IMR-90 (cell line): ENCODE measurements at regions not wholly inside any gene's neighbourhood (a gene's known extent, or its start where the extent isn't known, plus 50 kb on each side); places are given as distances from the start of the nearest gene placed in this dataset.

Experiments used
- ATAC-seq: fragments of 200-7000 bp; cut with Tn5 transposase; 2 replicates; pipeline ENCODE4 v1.9.1; 2020; ENCODE audit warnings: low read depth, mild to moderate bottlenecking, moderate library complexity
- BruUV-seq: library from RNA; stranded (reverse); fragments of 400-500 nt; replicated peaks from 2 replicates; lab custom pipeline; 2021; lab: Mats Ljungman, UMichigan
- CTCF ChIA-PET: fragments of 300-600 bp; formaldehyde crosslinking; extraction: SDS; loops from one replicate; lab custom pipeline; 2021; ENCODE audit warnings: antibody characterized with exemption; lab: Yijun Ruan, JAX
- POLR2A ChIA-PET: fragments of 300-600 bp; sonication (Branson Sonifier 250); formaldehyde crosslinking; loops from one replicate; lab custom pipeline; 2022; ENCODE audit warnings: antibody characterized with exemption; ENCODE audit not compliant: unreplicated experiment; lab: Charles Lee
- DNase-seq: peaks from one replicate; pipeline ENCODE4 v3.0.0; 2013
- H2AFZ ChIP-seq: replicated peaks from 2 replicates; pipeline ENCODE3; 2013; ENCODE audit warnings: low read length, mild to moderate bottlenecking; ENCODE audit not compliant: poor library complexity
- H2AK5ac ChIP-seq: 2 replicates; pipeline ENCODE4 v1.6.1; 2013; ENCODE audit warnings: low read depth, low read length, inconsistent platforms
- H2AK9ac ChIP-seq: replicated peaks from 2 replicates; pipeline ENCODE3; 2013; ENCODE audit warnings: mild to moderate bottlenecking, low read depth, low read length, moderate library complexity; ENCODE audit not compliant: poor library complexity
- H2BK120ac ChIP-seq: 2 replicates; pipeline ENCODE4 v1.6.1; 2013; ENCODE audit warnings: low read depth, low read length, inconsistent platforms
- H2BK15ac ChIP-seq: 3 replicates; pipeline ENCODE4 v1.6.1; 2013; ENCODE audit warnings: low read depth, low read length, inconsistent platforms
- H2BK20ac ChIP-seq: 2 replicates; pipeline ENCODE4 v1.6.1; 2013; ENCODE audit warnings: low read depth, mild to moderate bottlenecking, inconsistent platforms, low read length, moderate library complexity
- H2BK5ac ChIP-seq: 2 replicates; pipeline ENCODE4 v1.6.1; 2013; ENCODE audit warnings: mild to moderate bottlenecking, low read depth, low read length, inconsistent platforms; ENCODE audit not compliant: poor library complexity, severe bottlenecking
- H3K14ac ChIP-seq: replicated peaks from 2 replicates; pipeline ENCODE4 v1.6.1; 2013; ENCODE audit warnings: low read depth, low read length, inconsistent platforms
- H3K18ac ChIP-seq: 2 replicates; pipeline ENCODE4 v1.6.1; 2013; ENCODE audit warnings: low read depth, low read length, control low read depth
- H3K23ac ChIP-seq: 2 replicates; pipeline ENCODE4 v1.6.1; 2013; ENCODE audit warnings: low read depth, low read length, inconsistent platforms
- H3K27ac ChIP-seq: 2 replicates; pipeline ENCODE4 v1.5.1; 2013; ENCODE audit warnings: mild to moderate bottlenecking, control low read depth, low read length; ENCODE audit not compliant: insufficient read depth
- H3K27me3 ChIP-seq: 2 replicates; pipeline ENCODE4 v1.6.1; 2013; ENCODE audit warnings: low read length; ENCODE audit not compliant: control insufficient read depth, insufficient read depth
- H3K36me3 ChIP-seq: 2 replicates; pipeline ENCODE4 v1.6.1; 2013; ENCODE audit warnings: low read length, mixed read lengths; ENCODE audit not compliant: control insufficient read depth, insufficient read depth
- H3K4ac ChIP-seq: 2 replicates; pipeline ENCODE4 v1.6.1; 2013; ENCODE audit warnings: low read depth, low read length, inconsistent platforms
- H3K4me1 ChIP-seq: 2 replicates; pipeline ENCODE4 v1.6.1; 2013; ENCODE audit warnings: low read length, mixed read lengths; ENCODE audit not compliant: control insufficient read depth, insufficient read depth
- H3K4me2 ChIP-seq: 2 replicates; pipeline ENCODE4 v1.6.1; 2013; ENCODE audit warnings: low read depth, mild to moderate bottlenecking, control low read depth, low read length, moderate library complexity
- H3K4me3 ChIP-seq: 2 replicates; pipeline ENCODE4 v1.5.1; 2013; ENCODE audit warnings: low read depth, mild to moderate bottlenecking, control low read depth, low read length, moderate library complexity; ENCODE audit not compliant: insufficient read depth
- H3K56ac ChIP-seq: 2 replicates; pipeline ENCODE4 v1.6.1; 2013; ENCODE audit warnings: low read length, inconsistent platforms; ENCODE audit not compliant: insufficient read depth; ENCODE audit errors: extremely low read depth
- H3K79me1 ChIP-seq, 2 experiments: 2 replicates each; pipeline ENCODE4 v1.6.1; 2013; ENCODE audit warnings: low read length in 2 of 2, inconsistent platforms in 1 of 2, low read depth in 1 of 2
- H3K9ac ChIP-seq: 2 replicates; pipeline ENCODE4 v1.6.1; 2013; ENCODE audit warnings: low read depth, low read length, control low read depth
- H3K9me1 ChIP-seq: 2 replicates; pipeline ENCODE4 v1.6.1; 2013; ENCODE audit warnings: low read length, inconsistent platforms; ENCODE audit not compliant: insufficient read depth
- H3K9me3 ChIP-seq: 2 replicates; pipeline ENCODE4 v1.6.1; 2013; ENCODE audit warnings: low read length; ENCODE audit not compliant: control insufficient read depth, insufficient read depth
- H4K20me1 ChIP-seq: 2 replicates; pipeline ENCODE4 v1.6.1; 2013; ENCODE audit warnings: low read length, inconsistent platforms; ENCODE audit not compliant: insufficient read depth
- H4K5ac ChIP-seq: 2 replicates; pipeline ENCODE4 v1.6.1; 2013; ENCODE audit warnings: mild to moderate bottlenecking, low read depth, low read length, control low read depth
- H4K8ac ChIP-seq, 2 experiments: 2 replicates each; pipeline ENCODE4 v1.6.1; 2013; ENCODE audit warnings: low read depth in 2 of 2, low read length in 2 of 2, control low read depth in 1 of 2, inconsistent platforms in 1 of 2
- H4K91ac ChIP-seq: 2 replicates; pipeline ENCODE4 v1.6.1; 2013; ENCODE audit warnings: low read depth, low read length, inconsistent platforms; ENCODE audit not compliant: insufficient read depth
- BHLHE40 ChIP-seq: fragments of 150-350 bp; IDR thresholded peaks from 2 replicates; pipeline ENCODE4 v1.6.1; 2016; ENCODE audit warnings: mild to moderate bottlenecking, low read depth, low read length
- CEBPB ChIP-seq: IDR thresholded peaks from 2 replicates; pipeline ENCODE4 v1.6.1; 2012; ENCODE audit warnings: low read depth, low read length, improper control_type of control experiment
- FOS ChIP-seq: fragments of 150-350 bp; IDR thresholded peaks from 2 replicates; pipeline ENCODE4 v1.6.1; 2016; ENCODE audit warnings: low read depth, low read length
- MAFK ChIP-seq: IDR thresholded peaks from 2 replicates; pipeline ENCODE4 v1.6.1; 2012; ENCODE audit warnings: low read depth, low read length, improper control_type of control experiment
- MAZ ChIP-seq: IDR thresholded peaks from 2 replicates; pipeline ENCODE4 v1.6.1; 2012; ENCODE audit warnings: low read depth, mild to moderate bottlenecking, low read length, improper control_type of control experiment, moderate library complexity, borderline replicate concordance
- MXI1 ChIP-seq: IDR thresholded peaks from 2 replicates; pipeline ENCODE4 v1.6.1; 2012; ENCODE audit warnings: low read depth, mild to moderate bottlenecking, low read length, moderate library complexity, borderline replicate concordance
- NFE2L2 ChIP-seq: fragments of 150-350 bp; IDR thresholded peaks from 2 replicates; pipeline ENCODE4 v1.6.1; 2016; ENCODE audit warnings: low read depth, mild to moderate bottlenecking, low read length
- POLR2A ChIP-seq: IDR thresholded peaks from 2 replicates; pipeline ENCODE4 v1.6.1; 2012; ENCODE audit warnings: mild to moderate bottlenecking, low read depth, low read length
- RAD21 ChIP-seq: IDR thresholded peaks from 2 replicates; pipeline ENCODE4 v1.6.1; 2012; ENCODE audit warnings: low read length, improper control_type of control experiment
- RCOR1 ChIP-seq: IDR thresholded peaks from 2 replicates; pipeline ENCODE4 v1.6.1; 2012; ENCODE audit warnings: mild to moderate bottlenecking, low read length, improper control_type of control experiment; ENCODE audit not compliant: insufficient replicate concordance
- RFX5 ChIP-seq: IDR thresholded peaks from 2 replicates; pipeline ENCODE4 v1.8.0; 2012; ENCODE audit warnings: low read depth, mild to moderate bottlenecking, low read length, moderate library complexity
- SMC3 ChIP-seq: fragments of 150-350 bp; IDR thresholded peaks from 2 replicates; pipeline ENCODE4 v1.6.1; 2016; ENCODE audit warnings: low read depth, mild to moderate bottlenecking, antibody characterized with exemption, low read length, moderate library complexity
- WGBS, 2 experiments: methylation state at CpG; one replicate each; pipeline versions ENCODE4 v1.1.5 to v1.1.7; 2013; ENCODE audit warnings: missing lambda C conversion rate in 2 of 2; ENCODE audit not compliant: insufficient read length in 1 of 2; ENCODE audit errors: extremely low coverage in 2 of 2; 5-methylcytosine and 5-hydroxymethylcytosine counted together
- dilution Hi-C: fragments of 300-500 bp; cut with HindIII; formaldehyde crosslinking; loops from one replicate; pipeline ENCODE4 v1.14.3; 2018; ENCODE audit warnings: low sequenced_read_pairs; ENCODE audit not compliant: unreplicated experiment
- in situ Hi-C: fragments of 300-500 bp; cut with MboI; formaldehyde crosslinking; loops from 3 replicates; pipeline ENCODE4 v1.14.3; 2019; ENCODE audit warnings: low sequenced_read_pairs, inconsistent platforms, mixed read lengths
- intact Hi-C: fragments of 100-400 bp; cut with micrococcal nuclease; formaldehyde crosslinking; loops from 2 replicates; pipeline ENCODE4 v1.10.0; 2022
- TF ChIP-seq, protein P1 (sequence below): conservative IDR thresholded peaks from 2 replicates; pipeline ENCODE4 v1.5.1; 2012; ENCODE audit warnings: mild to moderate bottlenecking, low read depth, low read length, improper control_type of control experiment

DNA sequence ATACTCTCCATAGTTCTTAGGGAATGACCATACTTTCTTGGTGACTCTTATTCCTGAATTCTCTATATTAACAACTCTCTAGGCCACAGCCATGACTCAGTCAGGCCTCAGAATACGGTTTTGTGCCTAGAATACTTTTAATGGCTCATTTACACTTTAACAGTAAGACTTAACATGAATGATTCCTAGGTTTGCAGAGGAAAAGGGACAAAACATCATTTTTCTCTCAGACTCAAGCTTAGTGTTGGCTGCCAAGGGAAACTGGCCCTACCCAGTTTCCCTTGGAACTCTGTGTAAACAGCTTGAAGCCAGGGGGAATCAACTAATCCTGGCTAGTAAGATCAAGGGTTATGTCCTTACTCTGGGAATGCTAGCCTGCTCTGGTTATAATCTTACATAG is 164.9 kb upstream of the PKN2 start:
- H4K8ac ChIP-seq, result no peak overlapping the region
- ATAC-seq (peak; percentile 75), DNase-seq (peak; percentile 49)
- H3K9ac ChIP-seq, result no peak overlapping the region
- no peak overlapping the region for H3K56ac ChIP-seq
- no peaks in the 10 kb centered on the region for H3K4me1 ChIP-seq
- no CpG with 5 or more reads among the region's 1 CpG for WGBS, 2 experiments
- no peak overlapping the region for H3K4ac ChIP-seq
- H2BK120ac ChIP-seq, result no peak overlapping the region
- H2BK20ac ChIP-seq, result no peak overlapping the region
- no peak overlapping the region for H3K27ac ChIP-seq
- no peak overlapping the region for H3K4me2 ChIP-seq
- TF ChIP-seq BHLHE40 (no peak), MAFK (no peak), FOS (no peak), MXI1 (no peak), NFE2L2 (no peak), POLR2A (no peak), CEBPB (no peak), RCOR1 (no peak), MAZ (no peak), RAD21 (no peak), RFX5 (no peak), SMC3 (no peak)
- TF ChIP-seq, protein P1, sequence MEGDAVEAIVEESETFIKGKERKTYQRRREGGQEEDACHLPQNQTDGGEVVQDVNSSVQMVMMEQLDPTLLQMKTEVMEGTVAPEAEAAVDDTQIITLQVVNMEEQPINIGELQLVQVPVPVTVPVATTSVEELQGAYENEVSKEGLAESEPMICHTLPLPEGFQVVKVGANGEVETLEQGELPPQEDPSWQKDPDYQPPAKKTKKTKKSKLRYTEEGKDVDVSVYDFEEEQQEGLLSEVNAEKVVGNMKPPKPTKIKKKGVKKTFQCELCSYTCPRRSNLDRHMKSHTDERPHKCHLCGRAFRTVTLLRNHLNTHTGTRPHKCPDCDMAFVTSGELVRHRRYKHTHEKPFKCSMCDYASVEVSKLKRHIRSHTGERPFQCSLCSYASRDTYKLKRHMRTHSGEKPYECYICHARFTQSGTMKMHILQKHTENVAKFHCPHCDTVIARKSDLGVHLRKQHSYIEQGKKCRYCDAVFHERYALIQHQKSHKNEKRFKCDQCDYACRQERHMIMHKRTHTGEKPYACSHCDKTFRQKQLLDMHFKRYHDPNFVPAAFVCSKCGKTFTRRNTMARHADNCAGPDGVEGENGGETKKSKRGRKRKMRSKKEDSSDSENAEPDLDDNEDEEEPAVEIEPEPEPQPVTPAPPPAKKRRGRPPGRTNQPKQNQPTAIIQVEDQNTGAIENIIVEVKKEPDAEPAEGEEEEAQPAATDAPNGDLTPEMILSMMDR, result no peak
- in situ Hi-C loops (no loop called here), intact Hi-C loops (no loop called here), dilution Hi-C loops (no loop called here)
- no peak overlapping the region for H4K91ac ChIP-seq
- H2BK5ac ChIP-seq, result no peak overlapping the region
- CTCF ChIA-PET, result no interaction called here
- no peak overlapping the region for H2BK15ac ChIP-seq
- H3K18ac ChIP-seq, result no peak overlapping the region
- H3K79me1 ChIP-seq, result no peaks in the 10 kb centered on the region
- H3K14ac ChIP-seq, result no peak overlapping the region
- H4K5ac ChIP-seq, result no peak overlapping the region
- no peaks in the 10 kb centered on the region for H3K9me3 ChIP-seq
- no peak overlapping the region for H2AK9ac ChIP-seq
- no peaks in the 10 kb centered on the region for H4K20me1 ChIP-seq
- no peak overlapping the region for H2AK5ac ChIP-seq
- no peaks in the 10 kb centered on the region for H3K9me1 ChIP-seq
- H3K36me3 ChIP-seq, result no peaks in the 10 kb centered on the region
- H3K23ac ChIP-seq, result no peak overlapping the region
- H2AFZ ChIP-seq, result no peak overlapping the region
- no peak overlapping the region for H3K4me3 ChIP-seq
- H3K27me3 ChIP-seq, result no peaks in the 10 kb centered on the region
- POLR2A ChIA-PET, result no interaction called here
- BruUV-seq, result no TSS peak
